Activated CD4-positive, alpha-beta T cell treated with anti-CD3 and anti-CD28 coated beads, Interleukin-10, Interleukin-2, amounts not matched to agents 100 ng/mL and 50 ng/mL, durations not matched to agents 16 hours and 8 hours (primary cell): ENCODE measurements at regions not wholly inside any gene's neighbourhood (a gene's known extent, or its start where the extent isn't known, plus 50 kb on each side); places are given as distances from the start of the nearest gene placed in this dataset.

ENCODE experiments used
- DNase-seq: peaks from one replicate; pipeline ENCODE4 v3.0.0-alpha.2; 2020

GRCh38 chr6:105990151-105990550 is 96.0 kb upstream of the PRDM1 start:
- no peak for DNase-seq

- DNase-seq: no peak
These were observed 97.1 kb upstream of the PRDM1 start for GRCh38 chr6:105988812-105989577.

GRCh38 chr6:105988321-105988720 is 97.8 kb upstream of the PRDM1 start:
- DNase-seq: no peak

GRCh38 chr6:105987516-105987915 is 98.6 kb upstream of the PRDM1 start:
- DNase-seq: no peak

- no peak for DNase-seq
These were observed 99.1 kb upstream of the PRDM1 start for GRCh38 chr6:105986998-105987397.

GRCh38 chr6:105985816-105986632 is 100.1 kb upstream of the PRDM1 start:
- peak; percentile 40 for DNase-seq

- peak; percentile 2 for DNase-seq
These were observed 100.9 kb upstream of the PRDM1 start for GRCh38 chr6:105985098-105985815.

GRCh38 chr6:105983763-105984162 is 102.4 kb upstream of the PRDM1 start:
- peak; percentile 3 for DNase-seq

GRCh38 chr6:105982761-105983540 is 103.2 kb upstream of the PRDM1 start:
- DNase-seq: peak; percentile 77

GRCh38 chr6:105981888-105982358 is 104.2 kb upstream of the PRDM1 start:
- DNase-seq: peak; percentile 27

- DNase-seq: peak; percentile 91
These were observed 104.9 kb upstream of the PRDM1 start for GRCh38 chr6:105981002-105981887.

GRCh38 chr6:105978974-105979373 is 107.2 kb upstream of the PRDM1 start:
- DNase-seq: peak; percentile 10

- no peak for DNase-seq
These were observed 108.1 kb upstream of the PRDM1 start for GRCh38 chr6:105977934-105978504.

- no peak for DNase-seq
These were observed 111.2 kb upstream of the PRDM1 start for GRCh38 chr6:105974986-105975385.

GRCh38 chr6:105972440-105972839 is 113.7 kb upstream of the PRDM1 start:
- no peak for DNase-seq

- no peak for DNase-seq
These were observed 117.4 kb upstream of the PRDM1 start for GRCh38 chr6:105968603-105969333.

GRCh38 chr6:105967917-105968602 is 118.1 kb upstream of the PRDM1 start:
- no peak for DNase-seq

- DNase-seq: no peak
These were observed 119.7 kb upstream of the PRDM1 start for GRCh38 chr6:105966481-105966880.

GRCh38 chr6:105964979-105965760 is 121.0 kb upstream of the PRDM1 start:
- DNase-seq: no peak
